Heart left ventricle (tissue), 16 donors: ENCODE measurements at regions not wholly inside any gene's neighbourhood (a gene's known extent, or its start where the extent isn't known, plus 50 kb on each side); places are given as distances from the start of the nearest gene placed in this dataset.
A peak's percentile ranks its signal among the peaks of the same experiment; 100 is the strongest.

ENCODE experiments used
- ATAC-seq, 4 donors: fragments of 200-7000 bp; cut with Tn5 transposase; one replicate each; pipeline ENCODE4 v1.9.1; 2020 to 2022; ENCODE audit warnings: moderate library complexity in 4 of 4, mild to moderate bottlenecking in 3 of 4, moderate number of reproducible peaks in 1 of 4
- DNase-seq, 5 donors: peaks; one replicate each; pipeline ENCODE4 v3.0.0-alpha.2; 2020
- H3K27ac ChIP-seq, 12 donors: fragments of 200-600 bp; sonication (generic) in 4 of 12; one replicate each; pipeline versions ENCODE4 v1.5.0 to v1.8.0; 2016 to 2022; ENCODE audit warnings: mild to moderate bottlenecking in 2 of 12
- H3K27me3 ChIP-seq, 9 donors: fragments of 200-600 bp; sonication (generic) in 2 of 9; one replicate each; pipeline versions ENCODE4 v1.5.1 to v1.8.0; 2016 to 2022; ENCODE audit warnings: mild to moderate bottlenecking in 3 of 9
- H3K36me3 ChIP-seq, 9 donors: fragments of 200-600 bp; sonication (generic) in 2 of 9; one replicate each; pipeline versions ENCODE4 v1.5.0 to v1.8.0; 2018 to 2022; ENCODE audit warnings: mild to moderate bottlenecking in 2 of 9
- H3K4me1 ChIP-seq, 12 donors: fragments of 200-600 bp; sonication (generic) in 4 of 12; one replicate each; pipeline versions ENCODE4 v1.5.0 to v1.8.0; 2016 to 2022; ENCODE audit warnings: mild to moderate bottlenecking in 3 of 12
- H3K4me3 ChIP-seq, 12 donors: fragments of 200-600 bp; sonication (generic) in 4 of 12; one replicate each; pipeline versions ENCODE4 v1.5.0 to v1.8.0; 2017 to 2022; ENCODE audit warnings: mild to moderate bottlenecking in 9 of 12, moderate library complexity in 4 of 12
- H3K9me3 ChIP-seq, 12 donors: fragments of 200-600 bp; sonication (generic) in 4 of 12; one replicate each; pipeline versions ENCODE4 v1.5.0 to v1.8.0; 2016 to 2022; ENCODE audit warnings: mild to moderate bottlenecking in 1 of 12
- POLR2A ChIP-seq, 2 donors: fragments of 450-650 bp; IDR thresholded peaks; one replicate each; pipeline ENCODE4 v1.6.1; 2017; ENCODE audit warnings: antibody characterized with exemption in 2 of 2, mild to moderate bottlenecking in 2 of 2, moderate library complexity in 2 of 2
- WGBS, 4 donors: extraction: QIAGEN DNeasy Blood & Tissue Kit in 2 of 4; methylation state at CpG; one replicate each; pipeline versions ENCODE4 v1.1.5 to v1.1.7; 2013 to 2018; 5-methylcytosine and 5-hydroxymethylcytosine counted together
- intact Hi-C, 10 donors: fragments of 100-400 bp; cut with DNase I; formaldehyde crosslinking; loops; one replicate each; pipeline versions ENCODE4 v1.11.1 to v1.14.2; 2022
- TF ChIP-seq, protein P1 (sequence below), 12 donors: fragments of 200-600 bp; sonication (generic) in 4 of 12; IDR thresholded peaks; one replicate each; pipeline versions ENCODE4 v1.5.0 to v1.8.0; 2018 to 2022; ENCODE audit warnings: antibody characterized with exemption in 12 of 12, mild to moderate bottlenecking in 5 of 12
- donor health status: ischemic (EF 13 %, LVEDD 7.1; RV severe dilation, severe dysfunction).
- donor health status: healthy with polysubstance abuse.
- donor health status: DM: no; HTN: yes; CAD: no.
- donor health status: DM: no; HTN: no; CAD: no.
- donor health status: ischemic (EF 25% LVEDD 6.9; RV normal size, moderate dysfunction).
- donor health status: ischemic (EF 25% LVEDD 5.7; RV mildly dilated, moderate dysfunction).
- donor health status: healthy.
- donor health status: DM: yes; HTN: yes; CAD: no.
- donor health status: ischemic (EF 35%, LVEDD 5.7; RV mildly dilated, moderate dysfunction).
- donor health status: nonischemic (EF 11% LVEDD 7.7; RV severe dilation, severe dysfunction).
- donor health status: DM: yes; HTN: yes; CAD: no.
- donor health status: PGD.
- donor health status: ischemic (EF 29% LVEDD 5.4; RV normal size, mild dysfunction).
- donor health status: nonischemic (EF 23%, LVEDD 6.1; RV moderate dilation, normal function).

DNA sequence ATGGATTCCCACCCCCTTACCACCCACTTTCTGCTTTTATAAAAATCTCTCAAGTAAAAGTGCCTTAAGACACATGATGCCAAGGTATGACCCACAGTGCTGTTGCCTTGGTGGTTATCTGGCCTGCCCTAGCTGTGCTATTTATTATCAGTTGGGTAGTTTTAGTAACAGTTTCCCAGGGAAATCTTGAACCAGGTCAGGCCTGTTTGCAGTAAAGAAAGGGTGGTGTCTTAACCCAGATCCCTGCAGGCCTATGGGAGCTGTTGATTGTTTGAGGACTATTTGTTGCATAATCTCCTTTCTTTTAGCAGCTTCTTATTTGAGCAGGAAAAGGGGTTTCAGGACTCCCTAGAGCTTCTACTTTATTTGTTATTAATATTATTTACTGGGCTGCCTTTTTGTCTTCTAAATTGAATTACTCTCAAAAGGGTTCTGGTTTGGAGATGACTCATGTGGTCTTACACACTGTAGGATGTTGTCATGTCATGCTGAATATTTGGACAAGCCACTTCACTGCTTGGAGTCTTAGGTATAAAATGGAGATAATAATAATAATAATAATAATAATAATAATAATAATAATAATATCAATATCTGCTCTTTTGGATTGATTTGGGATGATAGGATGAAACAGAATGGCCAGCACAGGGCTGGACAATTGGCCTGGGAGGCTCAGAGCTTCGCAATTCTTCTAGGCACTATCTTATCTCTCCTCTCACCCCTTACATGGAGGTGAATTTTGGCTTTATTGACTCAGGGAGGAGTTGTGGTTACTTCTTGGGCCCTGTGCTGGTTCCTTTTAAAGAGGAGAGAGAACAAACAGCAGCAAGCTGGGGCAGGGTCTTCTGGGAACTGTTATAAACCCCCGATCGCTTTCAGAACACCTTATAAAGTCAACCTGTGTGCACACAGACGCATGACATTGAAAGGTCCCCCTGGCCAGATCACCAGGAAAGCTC is 252.1 kb downstream of the PRDM2 start:
- no peaks in the 10 kb centered on the region for H3K9me3 ChIP-seq
- peaks cover 0 to 32% (median 0%) of the 10 kb centered on the region in 9 donors for H3K27me3 ChIP-seq
- DNase-seq (no peak), ATAC-seq (no peak)
- WGBS, 4 donors: 49 to 64% (median 63%) methylated on average over 4 of the region's 4 CpGs
- peak overlapping the region in 1 of 12 donors; percentile 24 for H3K27ac ChIP-seq
- TF ChIP-seq, protein P1, sequence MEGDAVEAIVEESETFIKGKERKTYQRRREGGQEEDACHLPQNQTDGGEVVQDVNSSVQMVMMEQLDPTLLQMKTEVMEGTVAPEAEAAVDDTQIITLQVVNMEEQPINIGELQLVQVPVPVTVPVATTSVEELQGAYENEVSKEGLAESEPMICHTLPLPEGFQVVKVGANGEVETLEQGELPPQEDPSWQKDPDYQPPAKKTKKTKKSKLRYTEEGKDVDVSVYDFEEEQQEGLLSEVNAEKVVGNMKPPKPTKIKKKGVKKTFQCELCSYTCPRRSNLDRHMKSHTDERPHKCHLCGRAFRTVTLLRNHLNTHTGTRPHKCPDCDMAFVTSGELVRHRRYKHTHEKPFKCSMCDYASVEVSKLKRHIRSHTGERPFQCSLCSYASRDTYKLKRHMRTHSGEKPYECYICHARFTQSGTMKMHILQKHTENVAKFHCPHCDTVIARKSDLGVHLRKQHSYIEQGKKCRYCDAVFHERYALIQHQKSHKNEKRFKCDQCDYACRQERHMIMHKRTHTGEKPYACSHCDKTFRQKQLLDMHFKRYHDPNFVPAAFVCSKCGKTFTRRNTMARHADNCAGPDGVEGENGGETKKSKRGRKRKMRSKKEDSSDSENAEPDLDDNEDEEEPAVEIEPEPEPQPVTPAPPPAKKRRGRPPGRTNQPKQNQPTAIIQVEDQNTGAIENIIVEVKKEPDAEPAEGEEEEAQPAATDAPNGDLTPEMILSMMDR (IDR thresholded peaks at IDR 0.05): no peak
- TF ChIP-seq POLR2A (IDR thresholded peaks at IDR 0.05): no peak
- H3K4me1 ChIP-seq: no peaks in the 10 kb centered on the region
- no peaks in the 10 kb centered on the region for H3K36me3 ChIP-seq
- no peak overlapping the region for H3K4me3 ChIP-seq
- intact Hi-C loops: loop anchor here in 4 of 10 donors (10.0 kb wide), 2 partner anchors 117 to 137 kb away; no protein-coding TSS in a partner anchor

DNA sequence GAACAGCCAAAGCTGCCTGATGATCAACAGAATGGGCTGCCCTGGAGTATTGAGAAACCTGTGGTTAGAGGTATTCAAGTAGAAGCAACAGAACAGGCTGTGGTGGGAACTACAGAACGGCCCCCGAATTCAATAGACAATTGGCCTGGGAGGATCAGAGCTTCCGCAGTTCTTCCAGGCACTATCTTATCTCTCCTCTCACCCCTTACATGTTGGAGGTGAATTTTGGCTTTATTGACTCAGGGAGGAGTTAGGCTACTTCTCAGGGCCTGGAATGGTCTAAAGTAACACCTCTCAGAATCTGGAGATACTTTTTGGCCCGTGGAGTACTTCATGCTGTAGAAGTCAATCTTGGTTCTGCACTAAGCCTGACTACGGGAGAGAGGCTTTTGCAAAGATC is 253.0 kb downstream of the PRDM2 start:
- Histone ChIP-seq H3K27ac (no peak overlapping the region), H3K36me3 (no peaks in the 10 kb centered on the region), H3K9me3 (no peaks in the 10 kb centered on the region), H3K27me3 (peaks cover 0 to 32% (median 0%) of the 10 kb centered on the region in 9 donors), H3K4me3 (no peak overlapping the region), H3K4me1 (no peaks in the 10 kb centered on the region)
- 23 to 35% (median 28%) methylated on average over 5 of the region's 5 CpGs for WGBS, 4 donors
- intact Hi-C loops: loop anchor here in 4 of 10 donors (10.0 kb wide), 2 partner anchors 118 to 138 kb away; no protein-coding TSS in a partner anchor
- DNase-seq (no peak), ATAC-seq (no peak)
- TF ChIP-seq POLR2A (IDR thresholded peaks at IDR 0.05): no peak
- TF ChIP-seq, protein P1 (IDR thresholded peaks at IDR 0.05): no peak

DNA sequence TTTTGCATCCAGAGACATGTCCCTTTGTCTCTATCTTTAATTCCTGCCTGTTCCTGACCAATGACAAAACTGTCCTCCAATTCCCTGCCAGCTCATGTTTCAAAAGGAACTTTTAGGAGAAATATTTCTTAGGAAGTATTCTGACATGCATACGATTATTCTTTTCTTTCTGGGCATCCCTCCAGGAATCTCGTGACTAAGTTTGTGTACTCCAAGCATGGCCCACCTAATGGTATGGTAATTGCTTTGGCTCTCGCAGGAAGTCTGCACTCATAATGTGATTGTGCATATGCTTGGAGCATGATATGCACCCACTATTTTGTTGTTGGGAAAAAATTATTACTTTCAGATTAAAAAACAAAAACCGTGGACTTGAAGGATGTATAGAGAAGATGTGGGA is 256.4 kb downstream of the PRDM2 start:
- H3K9me3 ChIP-seq: no peaks in the 10 kb centered on the region
- peaks cover 0 to 29% (median 0%) of the 10 kb centered on the region in 9 donors for H3K27me3 ChIP-seq
- TF ChIP-seq, protein P1 (IDR thresholded peaks at IDR 0.05): no peak
- no peak for TF ChIP-seq POLR2A (IDR thresholded peaks at IDR 0.05)
- no peak overlapping the region for H3K27ac ChIP-seq
- no peaks in the 10 kb centered on the region for H3K4me1 ChIP-seq
- no peak for DNase-seq
- no peak for ATAC-seq
- WGBS, 4 donors: 44 to 57% (median 50%) methylated on average over 4 of the region's 4 CpGs
- no peak overlapping the region for H3K4me3 ChIP-seq
- intact Hi-C loops: loop anchor here in 4 of 10 donors (10.0 kb wide), 2 partner anchors 122 to 142 kb away; no protein-coding TSS in a partner anchor
- no peaks in the 10 kb centered on the region for H3K36me3 ChIP-seq

DNA sequence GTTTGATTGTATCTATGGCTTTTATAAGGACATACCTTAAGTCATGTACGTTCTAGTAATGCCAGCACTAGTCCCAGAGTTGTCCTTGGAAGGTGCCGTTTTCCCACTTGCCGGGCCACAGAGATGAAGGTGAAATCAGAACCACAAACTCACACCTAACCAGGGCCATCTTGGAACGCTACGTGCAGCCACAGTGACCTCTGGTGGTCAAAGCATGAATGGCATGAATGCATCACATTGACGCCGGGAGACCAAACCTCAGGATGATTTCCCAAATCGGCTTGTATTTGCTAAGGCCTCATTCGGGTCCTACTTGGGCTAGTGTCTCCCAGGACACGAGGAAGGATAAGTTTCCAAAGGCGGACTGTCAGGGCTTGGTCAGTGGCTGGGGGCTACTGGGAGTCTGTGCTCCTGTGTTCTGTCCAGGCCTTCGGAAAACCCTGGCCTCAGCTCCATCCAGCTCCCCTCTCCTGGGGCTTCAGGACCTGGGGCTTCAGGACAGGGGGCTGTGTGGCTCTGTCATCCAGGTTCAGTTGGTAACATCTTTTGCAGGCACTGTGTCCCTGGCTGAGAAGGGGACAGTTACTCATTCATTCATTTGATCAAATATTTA is 260.5 kb downstream of the PRDM2 start:
- intact Hi-C loops: loop anchor here in 8 of 10 donors (1.0 to 10.0 kb wide), 7 partner anchors 133 to 1142 kb away; no protein-coding TSS in a partner anchor
- TF ChIP-seq POLR2A (IDR thresholded peaks at IDR 0.05): no peak
- TF ChIP-seq, protein P1 (IDR thresholded peaks at IDR 0.05): peak; percentile 91 to 99 (median 96)
- Histone ChIP-seq H3K9me3 (no peaks in the 10 kb centered on the region), H3K4me1 (no peaks in the 10 kb centered on the region), H3K27me3 (peaks cover 0 to 30% (median under 1%) of the 10 kb centered on the region in 9 donors), H3K36me3 (no peaks in the 10 kb centered on the region), H3K27ac (no peak overlapping the region), H3K4me3 (no peak overlapping the region)
- 10 to 13% (median 11%) methylated on average over 12 of the region's 12 CpGs for WGBS, 4 donors
- peak; percentile 36 to 74 (median 60) for DNase-seq
- ATAC-seq: peak in 3 of 4 donors; percentile 66 to 83 (median 77)
